Esophagus muscularis mucosa (tissue), 4 donors: ENCODE measurements at regions not wholly inside any gene's neighbourhood (a gene's known extent, or its start where the extent isn't known, plus 50 kb on each side); places are given as distances from the start of the nearest gene placed in this dataset.

Source experiments
- EP300 ChIP-seq: sonication (generic); formaldehyde crosslinking; IDR thresholded peaks from one replicate; pipeline ENCODE4 v1.6.1; 2017; ENCODE audit warnings: antibody characterized with exemption
- POLR2A ChIP-seq: fragments of 450-650 bp; IDR thresholded peaks from one replicate; pipeline ENCODE4 v1.6.1; 2017; ENCODE audit warnings: antibody characterized with exemption, moderate library complexity, mild to moderate bottlenecking, low read depth
- POLR2AphosphoS5 ChIP-seq, 2 donors: sonication (generic); formaldehyde crosslinking; IDR thresholded peaks; one replicate each; pipeline ENCODE4 v1.6.1; 2017; ENCODE audit warnings: antibody characterized with exemption in 2 of 2
- TF ChIP-seq, protein P1 (sequence below), 3 experiments: fragments of 200-600 bp in 2 of 3; fragments of 450-650 bp in 1 of 3; sonication (generic) in 2 of 3; IDR thresholded peaks; one replicate each; pipeline ENCODE4 v1.5.1; 2017 to 2019; ENCODE audit warnings: antibody characterized with exemption in 3 of 3, mild to moderate bottlenecking in 2 of 3, moderate library complexity in 1 of 3

GRCh38 chr3:30170681-30171438, 435.5 kb upstream of the TGFBR2 start:
- TF ChIP-seq, protein P1, sequence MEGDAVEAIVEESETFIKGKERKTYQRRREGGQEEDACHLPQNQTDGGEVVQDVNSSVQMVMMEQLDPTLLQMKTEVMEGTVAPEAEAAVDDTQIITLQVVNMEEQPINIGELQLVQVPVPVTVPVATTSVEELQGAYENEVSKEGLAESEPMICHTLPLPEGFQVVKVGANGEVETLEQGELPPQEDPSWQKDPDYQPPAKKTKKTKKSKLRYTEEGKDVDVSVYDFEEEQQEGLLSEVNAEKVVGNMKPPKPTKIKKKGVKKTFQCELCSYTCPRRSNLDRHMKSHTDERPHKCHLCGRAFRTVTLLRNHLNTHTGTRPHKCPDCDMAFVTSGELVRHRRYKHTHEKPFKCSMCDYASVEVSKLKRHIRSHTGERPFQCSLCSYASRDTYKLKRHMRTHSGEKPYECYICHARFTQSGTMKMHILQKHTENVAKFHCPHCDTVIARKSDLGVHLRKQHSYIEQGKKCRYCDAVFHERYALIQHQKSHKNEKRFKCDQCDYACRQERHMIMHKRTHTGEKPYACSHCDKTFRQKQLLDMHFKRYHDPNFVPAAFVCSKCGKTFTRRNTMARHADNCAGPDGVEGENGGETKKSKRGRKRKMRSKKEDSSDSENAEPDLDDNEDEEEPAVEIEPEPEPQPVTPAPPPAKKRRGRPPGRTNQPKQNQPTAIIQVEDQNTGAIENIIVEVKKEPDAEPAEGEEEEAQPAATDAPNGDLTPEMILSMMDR (IDR thresholded peaks at IDR 0.05), result no peak
- no peak for TF ChIP-seq POLR2A
- TF ChIP-seq POLR2AphosphoS5 (IDR thresholded peaks at IDR 0.05), result no peak
- no peak for TF ChIP-seq EP300
